ENCODE measurements at regions not wholly inside any gene's neighbourhood (a gene's known extent, or its start where the extent isn't known, plus 50 kb on each side); places are given as distances from the start of the nearest gene placed in this dataset.

DNA sequence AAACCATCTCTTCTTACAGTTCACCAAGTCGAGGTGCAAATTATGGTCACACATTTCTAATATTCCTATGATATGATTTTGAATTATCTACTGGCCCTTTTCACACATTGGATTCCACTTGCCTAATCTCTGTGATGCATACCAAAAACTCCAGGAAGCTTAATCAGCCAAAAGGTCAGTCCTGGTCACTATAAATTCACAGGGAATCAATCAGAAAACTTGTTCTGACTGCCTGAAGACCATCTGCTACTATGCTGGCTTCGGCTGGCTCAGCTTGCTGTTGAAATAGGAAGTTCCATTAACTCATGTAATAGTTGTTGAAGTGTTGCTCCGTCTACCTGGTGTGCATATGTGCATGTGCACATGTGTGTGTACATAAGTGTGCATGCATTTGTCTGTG lies 142.8 kb upstream of the FLRT2 start:
- no peak for DNase-seq (ENCODE audit: extremely low spot score in 2 of 2)
- intact Hi-C loops (cut with DNase I), result no loop called here
- no peak for TF ChIP-seq POLR2A (IDR thresholded peaks at IDR 0.05)
- no peak for TF ChIP-seq POLR2AphosphoS5 (IDR thresholded peaks at IDR 0.05; ENCODE audit: insufficient read depth in 1 of 2, low read depth in 1 of 2)
- TF ChIP-seq, protein P1, sequence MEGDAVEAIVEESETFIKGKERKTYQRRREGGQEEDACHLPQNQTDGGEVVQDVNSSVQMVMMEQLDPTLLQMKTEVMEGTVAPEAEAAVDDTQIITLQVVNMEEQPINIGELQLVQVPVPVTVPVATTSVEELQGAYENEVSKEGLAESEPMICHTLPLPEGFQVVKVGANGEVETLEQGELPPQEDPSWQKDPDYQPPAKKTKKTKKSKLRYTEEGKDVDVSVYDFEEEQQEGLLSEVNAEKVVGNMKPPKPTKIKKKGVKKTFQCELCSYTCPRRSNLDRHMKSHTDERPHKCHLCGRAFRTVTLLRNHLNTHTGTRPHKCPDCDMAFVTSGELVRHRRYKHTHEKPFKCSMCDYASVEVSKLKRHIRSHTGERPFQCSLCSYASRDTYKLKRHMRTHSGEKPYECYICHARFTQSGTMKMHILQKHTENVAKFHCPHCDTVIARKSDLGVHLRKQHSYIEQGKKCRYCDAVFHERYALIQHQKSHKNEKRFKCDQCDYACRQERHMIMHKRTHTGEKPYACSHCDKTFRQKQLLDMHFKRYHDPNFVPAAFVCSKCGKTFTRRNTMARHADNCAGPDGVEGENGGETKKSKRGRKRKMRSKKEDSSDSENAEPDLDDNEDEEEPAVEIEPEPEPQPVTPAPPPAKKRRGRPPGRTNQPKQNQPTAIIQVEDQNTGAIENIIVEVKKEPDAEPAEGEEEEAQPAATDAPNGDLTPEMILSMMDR (IDR thresholded peaks at IDR 0.05), result no peak

DNA sequence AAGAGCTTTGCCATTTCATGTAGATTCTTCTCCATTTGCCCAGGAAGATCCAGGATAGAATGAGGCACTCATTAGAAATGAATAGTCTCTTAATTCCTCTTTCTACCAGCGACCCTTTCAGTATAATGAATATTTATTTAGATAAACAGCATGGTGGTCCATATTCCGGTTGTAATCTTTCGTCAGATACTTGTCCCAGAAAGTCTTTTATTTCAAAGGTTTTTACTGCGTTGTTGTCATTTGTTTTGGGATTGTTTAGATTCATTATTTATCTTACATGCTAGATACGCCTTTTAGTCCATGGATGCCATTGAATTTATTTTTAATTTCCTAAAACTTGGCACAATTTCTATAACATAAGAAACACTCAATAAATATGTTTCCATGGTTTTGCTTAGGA lies 139.7 kb upstream of the FLRT2 start:
- DNase-seq (ENCODE audit: extremely low spot score in 2 of 2), result no peak
- Histone ChIP-seq H3K9me3 (no peaks in the 10 kb centered on the region), H3K27ac (no peak overlapping the region), H3K4me3 (no peak overlapping the region), H3K4me1 (no peaks in the 10 kb centered on the region), H3K36me3 (no peaks in the 10 kb centered on the region), H3K27me3 (no peaks in the 10 kb centered on the region)
- intact Hi-C loops (cut with DNase I), result no loop called here
- TF ChIP-seq, protein P1 (IDR thresholded peaks at IDR 0.05), result no peak
- TF ChIP-seq POLR2A (IDR thresholded peaks at IDR 0.05) (no peak), POLR2AphosphoS5 (IDR thresholded peaks at IDR 0.05; ENCODE audit: insufficient read depth in 1 of 2, low read depth in 1 of 2) (no peak)

More for the DNA sequence above, 142.8 kb upstream of the FLRT2 start:
- no peaks in the 10 kb centered on the region for H3K36me3 ChIP-seq
- H3K4me1 ChIP-seq, result no peaks in the 10 kb centered on the region
- H3K4me3 ChIP-seq, result no peak overlapping the region
- H3K27me3 ChIP-seq, result no peaks in the 10 kb centered on the region
- no peaks in the 10 kb centered on the region for H3K9me3 ChIP-seq
- no peak overlapping the region for H3K27ac ChIP-seq

DNA sequence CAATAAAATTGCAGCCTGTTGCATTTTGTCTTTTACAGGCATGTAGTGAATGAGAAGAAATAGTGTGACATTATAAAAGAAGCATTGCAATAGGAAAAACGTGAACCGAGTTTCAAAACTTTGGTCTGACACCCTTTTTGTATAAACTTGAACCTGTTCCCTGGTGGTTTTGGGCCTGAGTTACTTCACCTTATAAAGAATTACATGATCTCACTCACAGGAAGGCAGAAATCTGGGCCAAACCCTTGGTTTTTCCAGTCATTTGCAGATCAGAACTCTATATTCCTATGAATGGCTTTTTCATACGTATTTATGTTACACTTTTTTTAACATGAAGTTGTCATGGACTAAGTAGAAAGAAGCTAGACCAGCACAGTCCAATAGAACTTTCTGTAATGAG lies 138.5 kb upstream of the FLRT2 start:
- DNase-seq (ENCODE audit: extremely low spot score in 2 of 2), result no peak
- intact Hi-C loops (cut with DNase I), result no loop called here
- Histone ChIP-seq H3K9me3 (no peaks in the 10 kb centered on the region), H3K4me1 (no peaks in the 10 kb centered on the region), H3K36me3 (no peaks in the 10 kb centered on the region), H3K27ac (no peak overlapping the region), H3K4me3 (no peak overlapping the region), H3K27me3 (no peaks in the 10 kb centered on the region)
- TF ChIP-seq POLR2AphosphoS5 (IDR thresholded peaks at IDR 0.05; ENCODE audit: insufficient read depth in 1 of 2, low read depth in 1 of 2) (no peak), POLR2A (IDR thresholded peaks at IDR 0.05) (no peak)
- TF ChIP-seq, protein P1 (IDR thresholded peaks at IDR 0.05), result no peak

DNA sequence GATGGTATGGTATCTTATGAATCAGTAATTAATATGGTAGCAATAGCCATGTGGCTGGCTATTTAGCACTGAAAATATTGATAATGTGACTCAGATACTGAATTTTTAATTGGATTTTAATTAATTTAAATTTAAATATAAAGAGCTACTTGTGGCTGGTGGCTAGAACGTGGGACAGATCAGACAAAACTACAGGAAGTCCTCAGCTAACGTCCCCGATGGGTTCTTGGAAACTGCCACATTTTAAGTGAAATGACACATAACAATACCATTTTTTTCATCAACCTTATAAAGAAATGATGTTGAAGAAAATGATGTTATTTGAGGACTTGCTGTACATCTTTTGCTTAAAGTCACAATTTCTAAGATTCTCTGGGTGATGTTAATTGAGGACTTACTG lies 138.1 kb upstream of the FLRT2 start:
- no peaks in the 10 kb centered on the region for H3K9me3 ChIP-seq
- DNase-seq (ENCODE audit: extremely low spot score in 2 of 2), result no peak
- no peaks in the 10 kb centered on the region for H3K27me3 ChIP-seq
- intact Hi-C loops (cut with DNase I), result no loop called here
- H3K4me3 ChIP-seq, result no peak overlapping the region
- no peak for TF ChIP-seq POLR2AphosphoS5 (IDR thresholded peaks at IDR 0.05; ENCODE audit: insufficient read depth in 1 of 2, low read depth in 1 of 2)
- TF ChIP-seq, protein P1 (IDR thresholded peaks at IDR 0.05), result no peak
- no peak for TF ChIP-seq POLR2A (IDR thresholded peaks at IDR 0.05)
- no peaks in the 10 kb centered on the region for H3K4me1 ChIP-seq
- H3K27ac ChIP-seq, result no peak overlapping the region
- no peaks in the 10 kb centered on the region for H3K36me3 ChIP-seq

DNA sequence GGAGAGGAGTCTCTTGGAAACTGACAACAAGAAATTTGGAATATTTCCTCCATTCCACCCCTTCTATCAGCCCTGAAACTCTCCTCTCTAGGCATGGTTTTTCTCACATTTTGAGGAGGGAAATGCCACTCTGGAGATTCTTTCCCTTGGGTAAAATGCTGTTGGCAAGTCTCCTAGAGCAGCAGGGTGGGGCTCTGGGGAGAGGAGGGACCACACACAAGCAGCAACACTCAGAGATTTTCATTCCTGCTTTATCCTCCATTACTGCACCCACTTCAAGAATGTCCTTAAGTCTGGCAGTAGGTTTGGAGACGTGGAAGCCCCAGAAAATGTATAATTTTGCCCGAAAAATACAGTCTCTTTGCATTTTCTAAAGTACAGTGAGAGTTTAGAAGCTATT lies 130.8 kb upstream of the FLRT2 start:
- Histone ChIP-seq H3K9me3 (no peaks in the 10 kb centered on the region), H3K4me3 (no peak overlapping the region), H3K36me3 (no peaks in the 10 kb centered on the region), H3K27ac (no peak overlapping the region), H3K27me3 (no peaks in the 10 kb centered on the region), H3K4me1 (no peaks in the 10 kb centered on the region)
- intact Hi-C loops (cut with DNase I), result no loop called here
- DNase-seq (ENCODE audit: extremely low spot score in 2 of 2), result no peak
- TF ChIP-seq POLR2A (IDR thresholded peaks at IDR 0.05) (no peak), POLR2AphosphoS5 (IDR thresholded peaks at IDR 0.05; ENCODE audit: insufficient read depth in 1 of 2, low read depth in 1 of 2) (no peak)
- TF ChIP-seq, protein P1 (IDR thresholded peaks at IDR 0.05), result no peak

Measured in vagina (tissue), 2 donors.